ENCODE measurements at regions not wholly inside any gene's neighbourhood (a gene's known extent, or its start where the extent isn't known, plus 50 kb on each side); places are given as distances from the start of the nearest gene placed in this dataset.

DNA sequence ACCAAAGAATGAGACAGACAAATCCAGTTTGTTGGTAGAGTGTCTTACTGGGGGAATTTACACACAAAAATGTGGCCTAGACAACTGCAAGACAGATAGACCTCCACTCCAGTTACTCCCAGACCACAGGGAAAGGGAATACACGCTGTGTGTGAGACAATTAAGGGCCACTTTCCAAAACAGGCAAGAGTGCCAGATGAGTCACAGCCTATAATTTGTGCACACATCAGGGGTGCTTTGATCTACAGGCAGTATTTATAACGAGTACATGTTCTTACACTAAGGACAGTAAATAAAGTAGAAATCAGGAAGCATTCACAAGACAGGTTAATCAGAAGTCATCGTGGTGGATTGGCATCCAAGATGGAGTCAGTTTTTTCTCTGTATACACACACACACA lies 114.8 kb downstream of the ZNF622 start:
- TF ChIP-seq CTCF (conservative IDR thresholded peaks at IDR 0.05) (no peak), ZFX (IDR thresholded peaks at IDR 0.05) (no peak)

Measured in C4-2B (cell line).